ENCODE measurements at regions not wholly inside any gene's neighbourhood (a gene's known extent, or its start where the extent isn't known, plus 50 kb on each side); places are given as distances from the start of the nearest gene placed in this dataset.

- Histone ChIP-seq H3K27me3 (no peaks in the 10 kb centered on the region), H3K4me3 (no peak overlapping the region), H3K4me1 (no peaks in the 10 kb centered on the region), H3K36me3 (no peaks in the 10 kb centered on the region), H3K9me3 (no peaks in the 10 kb centered on the region), H3K27ac (no peak overlapping the region)
- no peak for DNase-seq
- intact Hi-C loops (cut with DNase I; ENCODE audit: low total_unique reads): no loop called here
- 74 to 84% (median 78%) methylated on average over 5 of the region's 5 CpGs for WGBS, 5 donors
- TF ChIP-seq POLR2AphosphoS5 (IDR thresholded peaks at IDR 0.05): no peak
- TF ChIP-seq CTCF (IDR thresholded peaks at IDR 0.05): no peak
- TF ChIP-seq POLR2A (IDR thresholded peaks at IDR 0.05): no peak
- no peak for TF ChIP-seq EP300 (IDR thresholded peaks at IDR 0.05)
Measured at GRCh38 chr2:198654646-198655045, 803.1 kb downstream of the SATB2 start.

GRCh38 chr2:198653311-198653710, 804.4 kb downstream of the SATB2 start:
- H3K36me3 ChIP-seq: no peaks in the 10 kb centered on the region
- no peak for TF ChIP-seq CTCF (IDR thresholded peaks at IDR 0.05)
- TF ChIP-seq EP300 (IDR thresholded peaks at IDR 0.05): no peak
- no peak for TF ChIP-seq POLR2A (IDR thresholded peaks at IDR 0.05)
- no peak for TF ChIP-seq POLR2AphosphoS5 (IDR thresholded peaks at IDR 0.05)
- no peak overlapping the region for H3K27ac ChIP-seq
- H3K4me3 ChIP-seq: no peak overlapping the region
- H3K9me3 ChIP-seq: no peaks in the 10 kb centered on the region
- no peaks in the 10 kb centered on the region for H3K4me1 ChIP-seq
- 45 to 65% (median 49%) methylated on average over 2 of the region's 2 CpGs for WGBS, 5 donors
- no peaks in the 10 kb centered on the region for H3K27me3 ChIP-seq
- no peak for DNase-seq
- intact Hi-C loops (cut with DNase I; ENCODE audit: low total_unique reads): no loop called here

GRCh38 chr2:198652461-198652860, 805.3 kb downstream of the SATB2 start:
- H3K4me3 ChIP-seq: no peak overlapping the region
- intact Hi-C loops (cut with DNase I; ENCODE audit: low total_unique reads): no loop called here
- TF ChIP-seq POLR2AphosphoS5 (IDR thresholded peaks at IDR 0.05) (no peak), CTCF (IDR thresholded peaks at IDR 0.05) (no peak), POLR2A (IDR thresholded peaks at IDR 0.05) (no peak), EP300 (IDR thresholded peaks at IDR 0.05) (no peak)
- H3K4me1 ChIP-seq: no peaks in the 10 kb centered on the region
- WGBS, 5 donors: 68 to 81% (median 69%) methylated on average over 1 of the region's 1 CpG
- no peaks in the 10 kb centered on the region for H3K27me3 ChIP-seq
- H3K9me3 ChIP-seq: no peaks in the 10 kb centered on the region
- DNase-seq: no peak
- no peaks in the 10 kb centered on the region for H3K36me3 ChIP-seq
- no peak overlapping the region for H3K27ac ChIP-seq

GRCh38 chr2:198645816-198646215, 811.9 kb downstream of the SATB2 start:
- Histone ChIP-seq H3K27me3 (no peaks in the 10 kb centered on the region), H3K9me3 (no peaks in the 10 kb centered on the region), H3K36me3 (no peaks in the 10 kb centered on the region), H3K4me3 (no peak overlapping the region), H3K27ac (no peak overlapping the region), H3K4me1 (no peaks in the 10 kb centered on the region)
- TF ChIP-seq POLR2AphosphoS5 (IDR thresholded peaks at IDR 0.05) (no peak), EP300 (IDR thresholded peaks at IDR 0.05) (no peak), CTCF (IDR thresholded peaks at IDR 0.05) (no peak), POLR2A (IDR thresholded peaks at IDR 0.05) (no peak)
- 93 to 97% (median 93%) methylated on average over 4 of the region's 4 CpGs for WGBS, 5 donors
- no peak for DNase-seq
- intact Hi-C loops (cut with DNase I; ENCODE audit: low total_unique reads): no loop called here

Data from stomach (tissue), 8 donors.